ENCODE measurements at regions not wholly inside any gene's neighbourhood (a gene's known extent, or its start where the extent isn't known, plus 50 kb on each side); places are given as distances from the start of the nearest gene placed in this dataset.

DNA sequence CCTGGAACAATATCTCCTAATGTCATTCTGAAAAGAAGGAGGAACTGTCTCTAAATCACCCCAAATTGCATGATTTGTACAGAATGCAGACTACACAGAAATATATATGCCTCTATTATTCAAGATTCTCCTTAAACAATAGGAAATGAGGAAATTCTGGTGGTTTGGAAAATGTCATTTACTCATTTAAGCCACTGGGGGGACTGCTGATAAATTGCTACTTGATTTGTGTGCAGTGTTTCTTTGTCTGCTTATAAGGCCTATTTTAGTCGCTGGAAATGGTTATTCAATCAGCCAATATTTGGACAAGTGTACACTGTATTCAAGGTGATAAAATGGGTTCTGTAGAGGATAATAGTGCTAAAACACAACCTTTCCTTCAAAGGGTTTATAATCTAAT, 801.9 kb upstream of the CELF4 start:
- Histone ChIP-seq H2AFZ (ENCODE audit: low read depth, low read length) (no peak overlapping the region), H3K4me1 (ENCODE audit: insufficient read depth, low read length) (no peaks in the 10 kb centered on the region), H3K4me2 (ENCODE audit: low read length) (no peak overlapping the region), H3K36me3 (ENCODE audit: insufficient read depth, low read length) (no peaks in the 10 kb centered on the region), H3K27me3 (ENCODE audit: insufficient read depth, low read length) (no peaks in the 10 kb centered on the region), H3K9me3 (ENCODE audit: insufficient read depth, low read depth, low read length) (no peaks in the 10 kb centered on the region), H3K79me2 (ENCODE audit: insufficient read depth, low read length) (no peaks in the 10 kb centered on the region), H3K4me3 (ENCODE audit: insufficient read depth, low read depth, low read length) (no peak overlapping the region), H3K9ac (ENCODE audit: low read length) (no peak overlapping the region), H4K20me1 (ENCODE audit: insufficient read depth, low read length) (no peaks in the 10 kb centered on the region), H3K27ac (ENCODE audit: low read depth, low read length) (no peak overlapping the region)
- no peak for DNase-seq (ENCODE audit: low read depth)
- no peaks in the 10 kb centered on the region for H3K36me3 Mint-ChIP-seq (ENCODE audit: low read depth, unreplicated experiment)
- TF ChIP-seq EZH2 (IDR thresholded peaks at IDR 0.05; ENCODE audit: insufficient read depth, low read length) = no peak
- TF ChIP-seq, protein P1, sequence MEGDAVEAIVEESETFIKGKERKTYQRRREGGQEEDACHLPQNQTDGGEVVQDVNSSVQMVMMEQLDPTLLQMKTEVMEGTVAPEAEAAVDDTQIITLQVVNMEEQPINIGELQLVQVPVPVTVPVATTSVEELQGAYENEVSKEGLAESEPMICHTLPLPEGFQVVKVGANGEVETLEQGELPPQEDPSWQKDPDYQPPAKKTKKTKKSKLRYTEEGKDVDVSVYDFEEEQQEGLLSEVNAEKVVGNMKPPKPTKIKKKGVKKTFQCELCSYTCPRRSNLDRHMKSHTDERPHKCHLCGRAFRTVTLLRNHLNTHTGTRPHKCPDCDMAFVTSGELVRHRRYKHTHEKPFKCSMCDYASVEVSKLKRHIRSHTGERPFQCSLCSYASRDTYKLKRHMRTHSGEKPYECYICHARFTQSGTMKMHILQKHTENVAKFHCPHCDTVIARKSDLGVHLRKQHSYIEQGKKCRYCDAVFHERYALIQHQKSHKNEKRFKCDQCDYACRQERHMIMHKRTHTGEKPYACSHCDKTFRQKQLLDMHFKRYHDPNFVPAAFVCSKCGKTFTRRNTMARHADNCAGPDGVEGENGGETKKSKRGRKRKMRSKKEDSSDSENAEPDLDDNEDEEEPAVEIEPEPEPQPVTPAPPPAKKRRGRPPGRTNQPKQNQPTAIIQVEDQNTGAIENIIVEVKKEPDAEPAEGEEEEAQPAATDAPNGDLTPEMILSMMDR (IDR thresholded peaks at IDR 0.05; ENCODE audit: insufficient read depth, low read depth, low read length) = peak; percentile 12
- H3K4me1 Mint-ChIP-seq (ENCODE audit: low read depth, unreplicated experiment) = peaks cover 31% of the 10 kb centered on the region
- no peaks in the 10 kb centered on the region for H3K9me3 Mint-ChIP-seq (ENCODE audit: unreplicated experiment)
- H3K4me3 Mint-ChIP-seq (ENCODE audit: unreplicated experiment) = no peak overlapping the region
- no peaks in the 10 kb centered on the region for H3K27me3 Mint-ChIP-seq (ENCODE audit: low read depth, unreplicated experiment)
- FAIRE-seq = no peak
- no peak overlapping the region for H3K27ac Mint-ChIP-seq (ENCODE audit: unreplicated experiment)

DNA sequence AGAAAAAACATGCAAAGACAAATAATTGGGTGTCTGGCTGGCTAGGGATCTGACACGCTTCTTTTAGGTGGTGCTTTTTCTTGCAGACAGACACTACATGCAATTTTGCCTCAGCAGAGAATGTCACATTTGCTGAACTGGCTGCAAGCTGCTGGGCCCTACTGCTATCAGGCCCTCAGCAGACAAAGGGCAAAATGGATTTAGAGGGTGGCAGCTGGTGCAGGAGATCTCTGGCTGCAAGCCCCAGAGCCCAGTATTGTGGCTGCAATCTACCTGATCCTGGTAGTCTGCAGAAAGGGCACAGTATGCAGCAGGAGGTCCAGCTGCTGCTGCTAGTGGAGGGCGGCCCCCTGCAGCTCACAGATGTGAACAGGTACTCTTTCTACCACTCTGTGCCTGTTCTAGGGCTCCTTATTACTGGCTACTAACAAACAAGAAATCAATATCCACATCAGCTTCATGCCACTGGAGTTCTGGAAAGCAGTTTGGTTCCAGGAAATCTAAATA, 796.7 kb upstream of the CELF4 start:
- H3K27me3 Mint-ChIP-seq (ENCODE audit: low read depth, unreplicated experiment) = peaks cover 1% of the 10 kb centered on the region
- no peak for FAIRE-seq
- no peak overlapping the region for H3K9ac ChIP-seq (ENCODE audit: low read length)
- H3K4me3 ChIP-seq (ENCODE audit: insufficient read depth, low read depth, low read length) = no peak overlapping the region
- no peaks in the 10 kb centered on the region for H4K20me1 ChIP-seq (ENCODE audit: insufficient read depth, low read length)
- no peaks in the 10 kb centered on the region for H3K27me3 ChIP-seq (ENCODE audit: insufficient read depth, low read length)
- no peak overlapping the region for H3K27ac Mint-ChIP-seq (ENCODE audit: unreplicated experiment)
- TF ChIP-seq, protein P1 (IDR thresholded peaks at IDR 0.05; ENCODE audit: insufficient read depth, low read depth, low read length) = no peak
- no peak for TF ChIP-seq EZH2 (IDR thresholded peaks at IDR 0.05; ENCODE audit: insufficient read depth, low read length)
- no peaks in the 10 kb centered on the region for H3K9me3 ChIP-seq (ENCODE audit: insufficient read depth, low read depth, low read length)
- H3K4me1 ChIP-seq (ENCODE audit: insufficient read depth, low read length) = no peaks in the 10 kb centered on the region
- peaks cover 6% of the 10 kb centered on the region for H3K4me1 Mint-ChIP-seq (ENCODE audit: low read depth, unreplicated experiment)
- H3K4me2 ChIP-seq (ENCODE audit: low read length) = no peak overlapping the region
- no peak overlapping the region for H3K4me3 Mint-ChIP-seq (ENCODE audit: unreplicated experiment)
- H3K36me3 Mint-ChIP-seq (ENCODE audit: low read depth, unreplicated experiment) = no peaks in the 10 kb centered on the region
- no peak overlapping the region for H2AFZ ChIP-seq (ENCODE audit: low read depth, low read length)
- H3K36me3 ChIP-seq (ENCODE audit: insufficient read depth, low read length) = no peaks in the 10 kb centered on the region
- H3K27ac ChIP-seq (ENCODE audit: low read depth, low read length) = no peak overlapping the region
- no peaks in the 10 kb centered on the region for H3K9me3 Mint-ChIP-seq (ENCODE audit: unreplicated experiment)
- no peak for DNase-seq (ENCODE audit: low read depth)
- no peaks in the 10 kb centered on the region for H3K79me2 ChIP-seq (ENCODE audit: insufficient read depth, low read length)

DNA sequence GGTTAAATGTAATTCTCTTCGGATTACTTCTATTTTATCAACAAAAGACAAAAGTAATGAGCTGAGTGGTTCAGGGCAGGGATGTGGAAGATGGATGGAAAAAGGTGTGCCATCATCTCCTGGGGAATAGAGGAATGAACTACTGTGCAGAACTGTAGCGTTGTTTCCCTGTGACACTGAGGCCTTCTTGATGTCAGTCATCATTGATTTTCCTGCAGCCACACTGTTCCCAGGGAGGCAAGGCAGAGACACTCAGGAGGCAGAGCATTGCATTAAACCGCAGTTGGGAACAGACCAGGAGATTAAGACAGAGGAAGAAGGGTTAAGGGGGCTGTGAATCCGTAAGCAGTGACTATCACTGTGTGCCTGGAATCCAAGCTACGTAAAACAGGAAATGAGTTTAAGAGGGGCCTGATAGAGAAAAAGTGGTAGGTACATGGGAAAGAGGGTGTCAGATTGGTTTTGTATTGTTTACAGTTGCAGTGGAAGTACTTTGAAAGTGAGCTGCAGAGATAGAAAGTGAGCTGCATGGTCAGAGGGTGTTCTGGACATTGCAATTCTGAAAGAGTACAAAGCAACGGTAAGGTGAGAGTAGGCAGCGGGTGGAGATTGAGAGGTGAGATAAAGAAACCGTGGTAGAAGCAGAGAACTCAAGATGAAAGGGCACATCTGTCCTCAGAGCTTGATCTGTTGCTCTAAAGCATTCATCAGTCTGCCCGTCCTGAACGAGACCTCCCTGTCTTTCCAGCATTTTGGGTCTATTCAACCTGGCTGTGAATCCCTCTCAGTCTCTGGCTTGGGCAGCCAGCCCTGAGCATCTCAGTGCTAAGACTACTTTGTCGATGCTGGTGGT, 793.4 kb upstream of the CELF4 start:
- Mint-ChIP-seq H3K9me3 (ENCODE audit: unreplicated experiment) (peaks cover 1% of the 10 kb centered on the region), H3K4me3 (ENCODE audit: unreplicated experiment) (no peak overlapping the region), H3K4me1 (ENCODE audit: low read depth, unreplicated experiment) (no peaks in the 10 kb centered on the region), H3K27me3 (ENCODE audit: low read depth, unreplicated experiment) (peaks cover 1% of the 10 kb centered on the region), H3K36me3 (ENCODE audit: low read depth, unreplicated experiment) (no peaks in the 10 kb centered on the region), H3K27ac (ENCODE audit: unreplicated experiment) (no peak overlapping the region)
- no peak overlapping the region for H2AFZ ChIP-seq (ENCODE audit: low read depth, low read length)
- no peaks in the 10 kb centered on the region for H3K79me2 ChIP-seq (ENCODE audit: insufficient read depth, low read length)
- H4K20me1 ChIP-seq (ENCODE audit: insufficient read depth, low read length) = no peaks in the 10 kb centered on the region
- DNase-seq (ENCODE audit: low read depth) = no peak
- no peak for TF ChIP-seq EZH2 (IDR thresholded peaks at IDR 0.05; ENCODE audit: insufficient read depth, low read length)
- TF ChIP-seq, protein P1 (IDR thresholded peaks at IDR 0.05; ENCODE audit: insufficient read depth, low read depth, low read length) = no peak
- H3K36me3 ChIP-seq (ENCODE audit: insufficient read depth, low read length) = no peaks in the 10 kb centered on the region
- H3K4me3 ChIP-seq (ENCODE audit: insufficient read depth, low read depth, low read length) = no peak overlapping the region
- FAIRE-seq = no peak
- no peaks in the 10 kb centered on the region for H3K9me3 ChIP-seq (ENCODE audit: insufficient read depth, low read depth, low read length)
- H3K9ac ChIP-seq (ENCODE audit: low read length) = no peak overlapping the region
- no peaks in the 10 kb centered on the region for H3K4me1 ChIP-seq (ENCODE audit: insufficient read depth, low read length)
- no peak overlapping the region for H3K27ac ChIP-seq (ENCODE audit: low read depth, low read length)
- no peak overlapping the region for H3K4me2 ChIP-seq (ENCODE audit: low read length)
- no peaks in the 10 kb centered on the region for H3K27me3 ChIP-seq (ENCODE audit: insufficient read depth, low read length)
